Keratinocyte (primary cell): ENCODE measurements at regions not wholly inside any gene's neighbourhood (a gene's known extent, or its start where the extent isn't known, plus 50 kb on each side); places are given as distances from the start of the nearest gene placed in this dataset.

ENCODE experiments used
- CTCF ChIP-seq, 3 experiments: IDR thresholded peaks in 1 of 3; conservative IDR thresholded peaks in 1 of 3; optimal IDR thresholded peaks in 1 of 3; 2 replicates in 2 of 3; 3 replicates in 1 of 3; pipeline versions ENCODE3 to v1.5.1; 2011; ENCODE audit warnings: low read length in 3 of 3, mild to moderate bottlenecking in 3 of 3, moderate library complexity in 2 of 3, control low read depth in 1 of 3, inconsistent platforms in 1 of 3; ENCODE audit not compliant: insufficient read depth in 2 of 3; ENCODE audit errors: extremely low read depth in 1 of 3
- EZH2 ChIP-seq: IDR thresholded peaks from one replicate; pipeline ENCODE4 v1.6.1; 2012; ENCODE audit warnings: inconsistent platforms, mild to moderate bottlenecking, low read length, moderate library complexity

- no peak for TF ChIP-seq CTCF (optimal IDR thresholded peaks at IDR 0.05 in 1 of 3, IDR thresholded peaks at IDR 0.05 in 1 of 3, conservative IDR thresholded peaks at IDR 0.05 in 1 of 3; ENCODE audit: extremely low read depth in 1 of 3, insufficient read depth in 2 of 3, low read length in 3 of 3)
- no peak for TF ChIP-seq EZH2
These were observed 106.0 kb downstream of the ENC1 start for GRCh38 chr5:74534397-74535129.
